Colonic mucosa (tissue), 4 donors: ENCODE measurements at regions not wholly inside any gene's neighbourhood (a gene's known extent, or its start where the extent isn't known, plus 50 kb on each side); places are given as distances from the start of the nearest gene placed in this dataset.

Experiments used
- DNase-seq: peaks from one replicate; pipeline ENCODE4 v3.0.0-alpha.2; 2020
- H3K27ac ChIP-seq: fragments of 200-600 bp; one replicate; pipeline ENCODE4 v1.8.0; 2021
- H3K27me3 ChIP-seq: fragments of 200-600 bp; one replicate; pipeline ENCODE4 v1.8.0; 2021
- H3K36me3 ChIP-seq: fragments of 200-600 bp; one replicate; pipeline ENCODE4 v1.8.0; 2021
- H3K4me1 ChIP-seq: fragments of 200-600 bp; one replicate; pipeline ENCODE4 v1.8.0; 2021; ENCODE audit warnings: mild to moderate bottlenecking
- H3K4me3 ChIP-seq: fragments of 200-600 bp; one replicate; pipeline ENCODE4 v1.8.0; 2021
- H3K9ac ChIP-seq, 2 donors: one replicate each; pipeline ENCODE4 v1.7.0; 2013; ENCODE audit warnings: control low read depth in 2 of 2, low read depth in 2 of 2, low read length in 2 of 2
- H3K9me3 ChIP-seq: fragments of 200-600 bp; one replicate; pipeline ENCODE4 v1.8.0; 2021
- CTCF ChIP-seq: fragments of 200-600 bp; IDR thresholded peaks from one replicate; pipeline ENCODE4 v1.8.0; 2022; ENCODE audit warnings: antibody characterized with exemption, mild to moderate bottlenecking
- intact Hi-C: fragments of 100-400 bp; cut with DNase I; formaldehyde crosslinking; loops from one replicate; pipeline ENCODE4 v1.14.1; 2022
- donor health status: healthy.
- donor health status: DM: no; HTN: no; CAD: no.
- donor health status: DM: no; HTN: no; CAD: no.

GRCh38 chr5:38008198-38008597 lies 168.4 kb upstream of the GDNF start:
- TF ChIP-seq CTCF, result no peak
- Histone ChIP-seq H3K36me3 (no peaks in the 10 kb centered on the region), H3K4me3 (no peak overlapping the region), H3K9ac (no peak overlapping the region), H3K9me3 (no peaks in the 10 kb centered on the region), H3K27ac (no peak overlapping the region), H3K27me3 (no peaks in the 10 kb centered on the region), H3K4me1 (no peaks in the 10 kb centered on the region)
- intact Hi-C loops, result no loop called here
- DNase-seq, result no peak

- TF ChIP-seq CTCF, result no peak
Observed at GRCh38 chr5:37999593-37999992, 159.8 kb upstream of the GDNF start.

GRCh38 chr5:37996918-37997317 lies 157.1 kb upstream of the GDNF start:
- TF ChIP-seq CTCF, result no peak
- Histone ChIP-seq H3K36me3 (no peaks in the 10 kb centered on the region), H3K4me1 (no peaks in the 10 kb centered on the region), H3K9ac (no peak overlapping the region), H3K27ac (no peak overlapping the region), H3K27me3 (no peaks in the 10 kb centered on the region), H3K9me3 (no peaks in the 10 kb centered on the region), H3K4me3 (no peak overlapping the region)
- no peak for DNase-seq
- intact Hi-C loops, result no loop called here

More at GRCh38 chr5:37999593-37999992, 159.8 kb upstream of the GDNF start:
- intact Hi-C loops, result no loop called here
- Histone ChIP-seq H3K9me3 (no peaks in the 10 kb centered on the region), H3K9ac (no peak overlapping the region), H3K4me1 (no peaks in the 10 kb centered on the region), H3K36me3 (no peaks in the 10 kb centered on the region), H3K27ac (no peak overlapping the region), H3K27me3 (no peaks in the 10 kb centered on the region), H3K4me3 (no peak overlapping the region)
- DNase-seq, result no peak

- intact Hi-C loops, result no loop called here
- no peak for DNase-seq
- H3K4me1 ChIP-seq, result no peaks in the 10 kb centered on the region
- no peak for TF ChIP-seq CTCF
- no peaks in the 10 kb centered on the region for H3K27me3 ChIP-seq
- no peaks in the 10 kb centered on the region for H3K9me3 ChIP-seq
- H3K36me3 ChIP-seq, result no peaks in the 10 kb centered on the region
- H3K9ac ChIP-seq, result no peak overlapping the region
- H3K4me3 ChIP-seq, result no peak overlapping the region
- no peak overlapping the region for H3K27ac ChIP-seq
Observed at GRCh38 chr5:37994729-37995128, 154.9 kb upstream of the GDNF start.

GRCh38 chr5:37991301-37992299 lies 151.8 kb upstream of the GDNF start:
- H3K4me3 ChIP-seq, result no peak overlapping the region
- H3K9me3 ChIP-seq, result no peaks in the 10 kb centered on the region
- H3K36me3 ChIP-seq, result no peaks in the 10 kb centered on the region
- no peaks in the 10 kb centered on the region for H3K4me1 ChIP-seq
- intact Hi-C loops, result no loop called here
- no peak for DNase-seq
- TF ChIP-seq CTCF, result no peak
- H3K27me3 ChIP-seq, result no peaks in the 10 kb centered on the region
- no peak overlapping the region for H3K9ac ChIP-seq
- no peak overlapping the region for H3K27ac ChIP-seq
